ENCODE measurements at regions not wholly inside any gene's neighbourhood (a gene's known extent, or its start where the extent isn't known, plus 50 kb on each side); places are given as distances from the start of the nearest gene placed in this dataset.

DNA sequence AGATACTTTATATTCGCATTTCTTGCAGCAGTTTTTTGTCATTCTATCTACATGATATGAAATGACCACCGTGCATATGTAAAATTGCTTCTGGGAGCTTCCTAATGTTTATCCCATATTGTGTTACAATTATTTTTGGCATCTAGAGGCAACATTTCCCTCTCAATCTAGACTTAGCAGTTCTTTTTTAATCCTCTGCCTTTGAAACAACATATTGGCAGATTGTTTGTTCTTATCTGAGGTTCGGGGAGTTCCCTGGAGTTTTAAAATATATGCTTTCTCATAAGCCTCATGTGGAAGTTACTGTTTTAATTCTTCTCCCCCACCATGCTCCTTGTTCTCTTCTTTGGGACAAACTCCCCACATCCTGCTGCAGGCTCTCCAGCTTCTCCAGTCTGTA is 130.1 kb upstream of the SLC10A2 start:
- H3K27ac ChIP-seq (ENCODE audit: low read depth, low read length, poor library complexity, severe bottlenecking): no peak overlapping the region

GRCh38 chr13:103195762-103196161 is 129.5 kb upstream of the SLC10A2 start:
- no peaks in the 10 kb centered on the region for H3K79me2 ChIP-seq (ENCODE audit: insufficient read depth, low read length)
- H3K9ac ChIP-seq (ENCODE audit: low read length): no peak overlapping the region
- no peak overlapping the region for H3K4me2 ChIP-seq (ENCODE audit: low read length)
- no peaks in the 10 kb centered on the region; the same call in 1 of the 2 replicates for H3K27me3 ChIP-seq (ENCODE audit: insufficient read depth, low read length)
- no peak overlapping the region for H2AFZ ChIP-seq (ENCODE audit: low read length)
- H3K27ac ChIP-seq (ENCODE audit: low read depth, low read length, poor library complexity, severe bottlenecking): no peak overlapping the region
- H4K20me1 ChIP-seq (ENCODE audit: insufficient read depth, low read length): no peaks in the 10 kb centered on the region
- no peaks in the 10 kb centered on the region for H3K36me3 ChIP-seq (ENCODE audit: insufficient read depth, low read length)
- H3K9me2 ChIP-seq (ENCODE audit: low read depth, low read length): no peaks in the 10 kb centered on the region
- TF ChIP-seq, protein P1, sequence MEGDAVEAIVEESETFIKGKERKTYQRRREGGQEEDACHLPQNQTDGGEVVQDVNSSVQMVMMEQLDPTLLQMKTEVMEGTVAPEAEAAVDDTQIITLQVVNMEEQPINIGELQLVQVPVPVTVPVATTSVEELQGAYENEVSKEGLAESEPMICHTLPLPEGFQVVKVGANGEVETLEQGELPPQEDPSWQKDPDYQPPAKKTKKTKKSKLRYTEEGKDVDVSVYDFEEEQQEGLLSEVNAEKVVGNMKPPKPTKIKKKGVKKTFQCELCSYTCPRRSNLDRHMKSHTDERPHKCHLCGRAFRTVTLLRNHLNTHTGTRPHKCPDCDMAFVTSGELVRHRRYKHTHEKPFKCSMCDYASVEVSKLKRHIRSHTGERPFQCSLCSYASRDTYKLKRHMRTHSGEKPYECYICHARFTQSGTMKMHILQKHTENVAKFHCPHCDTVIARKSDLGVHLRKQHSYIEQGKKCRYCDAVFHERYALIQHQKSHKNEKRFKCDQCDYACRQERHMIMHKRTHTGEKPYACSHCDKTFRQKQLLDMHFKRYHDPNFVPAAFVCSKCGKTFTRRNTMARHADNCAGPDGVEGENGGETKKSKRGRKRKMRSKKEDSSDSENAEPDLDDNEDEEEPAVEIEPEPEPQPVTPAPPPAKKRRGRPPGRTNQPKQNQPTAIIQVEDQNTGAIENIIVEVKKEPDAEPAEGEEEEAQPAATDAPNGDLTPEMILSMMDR (IDR thresholded peaks at IDR 0.05; ENCODE audit: low read length): no peak
- TF ChIP-seq EZH2 (IDR thresholded peaks at IDR 0.05; ENCODE audit: borderline replicate concordance, low read length): no peak
- no peaks in the 10 kb centered on the region for H3K4me1 ChIP-seq (ENCODE audit: insufficient read depth, low read length, severe bottlenecking)
- peaks cover 10% of the 10 kb centered on the region for H3K9me3 ChIP-seq (ENCODE audit: low read length)
- H3F3A ChIP-seq (ENCODE audit: insufficient read depth, low read length): no peaks in the 10 kb centered on the region
- H3K4me3 ChIP-seq (ENCODE audit: low read depth, low read length, poor library complexity, severe bottlenecking): no peak overlapping the region

More for the DNA sequence above, 130.1 kb upstream of the SLC10A2 start:
- H3F3A ChIP-seq (ENCODE audit: insufficient read depth, low read length): no peaks in the 10 kb centered on the region
- no peak overlapping the region for H3K4me2 ChIP-seq (ENCODE audit: low read length)
- no peak overlapping the region for H3K9ac ChIP-seq (ENCODE audit: low read length)
- no peaks in the 10 kb centered on the region for H4K20me1 ChIP-seq (ENCODE audit: insufficient read depth, low read length)
- no peak for TF ChIP-seq EZH2 (IDR thresholded peaks at IDR 0.05; ENCODE audit: borderline replicate concordance, low read length)
- TF ChIP-seq, protein P1 (IDR thresholded peaks at IDR 0.05; ENCODE audit: low read length): no peak
- no peaks in the 10 kb centered on the region for H3K9me2 ChIP-seq (ENCODE audit: low read depth, low read length)
- H3K4me3 ChIP-seq (ENCODE audit: low read depth, low read length, poor library complexity, severe bottlenecking): no peak overlapping the region
- H3K79me2 ChIP-seq (ENCODE audit: insufficient read depth, low read length): no peaks in the 10 kb centered on the region
- H3K36me3 ChIP-seq (ENCODE audit: insufficient read depth, low read length): no peaks in the 10 kb centered on the region
- no peak overlapping the region for H2AFZ ChIP-seq (ENCODE audit: low read length)
- no peaks in the 10 kb centered on the region; the same call in 1 of the 2 replicates for H3K27me3 ChIP-seq (ENCODE audit: insufficient read depth, low read length)
- H3K4me1 ChIP-seq (ENCODE audit: insufficient read depth, low read length, severe bottlenecking): no peaks in the 10 kb centered on the region
- peaks cover 10% of the 10 kb centered on the region for H3K9me3 ChIP-seq (ENCODE audit: low read length)

DNA sequence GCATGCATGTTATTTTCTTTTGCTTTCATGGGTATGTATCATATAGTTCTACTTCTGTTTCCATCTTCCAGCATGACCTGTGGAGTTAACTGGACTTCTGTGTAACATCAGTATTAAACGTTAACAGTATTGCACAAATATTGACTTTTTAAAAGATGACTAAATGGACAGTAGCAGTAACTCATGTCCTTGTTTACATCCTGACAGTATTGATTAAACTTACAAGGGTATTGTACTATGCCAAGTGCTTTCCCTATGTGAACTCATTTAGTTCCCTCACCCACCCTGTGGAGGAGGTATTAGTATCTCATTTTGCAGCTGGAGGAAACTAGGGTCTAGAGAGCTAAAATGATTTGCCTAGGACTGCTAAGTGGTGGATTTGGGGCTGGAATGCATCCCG is 128.7 kb upstream of the SLC10A2 start:
- no peaks in the 10 kb centered on the region for H3K4me1 ChIP-seq (ENCODE audit: insufficient read depth, low read length, severe bottlenecking)
- TF ChIP-seq, protein P1 (IDR thresholded peaks at IDR 0.05; ENCODE audit: low read length): no peak
- no peak for TF ChIP-seq EZH2 (IDR thresholded peaks at IDR 0.05; ENCODE audit: borderline replicate concordance, low read length)

More for the DNA sequence above, 128.7 kb upstream of the SLC10A2 start:
- H2AFZ ChIP-seq (ENCODE audit: low read length): no peak overlapping the region
- H3K36me3 ChIP-seq (ENCODE audit: insufficient read depth, low read length): no peaks in the 10 kb centered on the region
- no peaks in the 10 kb centered on the region for H3K9me2 ChIP-seq (ENCODE audit: low read depth, low read length)
- H3K27me3 ChIP-seq (ENCODE audit: insufficient read depth, low read length): no peaks in the 10 kb centered on the region; the same call in 1 of the 2 replicates
- no peak overlapping the region for H3K4me2 ChIP-seq (ENCODE audit: low read length)
- H3K79me2 ChIP-seq (ENCODE audit: insufficient read depth, low read length): no peaks in the 10 kb centered on the region
- H4K20me1 ChIP-seq (ENCODE audit: insufficient read depth, low read length): no peaks in the 10 kb centered on the region
- no peak overlapping the region for H3K27ac ChIP-seq (ENCODE audit: low read depth, low read length, poor library complexity, severe bottlenecking)
- no peaks in the 10 kb centered on the region for H3F3A ChIP-seq (ENCODE audit: insufficient read depth, low read length)
- H3K4me3 ChIP-seq (ENCODE audit: low read depth, low read length, poor library complexity, severe bottlenecking): no peak overlapping the region
- peaks cover 10% of the 10 kb centered on the region for H3K9me3 ChIP-seq (ENCODE audit: low read length)
- no peak overlapping the region for H3K9ac ChIP-seq (ENCODE audit: low read length)
